Thymus (tissue), 11 donors: ENCODE measurements at regions not wholly inside any gene's neighbourhood (a gene's known extent, or its start where the extent isn't known, plus 50 kb on each side); places are given as distances from the start of the nearest gene placed in this dataset.
A peak's percentile ranks its signal among the peaks of the same experiment; 100 is the strongest.

ENCODE experiments used
- DNase-seq, 9 donors: peaks; one replicate each; pipeline ENCODE4 v3.0.0-alpha.2; 2013; ENCODE audit warnings: low spot score in 9 of 9, low read depth in 6 of 9, missing footprints in 1 of 9
- H3K27ac ChIP-seq, 2 donors: one replicate each; pipeline ENCODE4 v1.5.1; 2013; ENCODE audit warnings: control low read depth in 1 of 2, low read depth in 1 of 2, low read length in 1 of 2, mild to moderate bottlenecking in 1 of 2, moderate library complexity in 1 of 2
- H3K27me3 ChIP-seq, 2 donors: one replicate each; pipeline ENCODE4 v1.5.1; 2013; ENCODE audit warnings: low read length in 1 of 2; ENCODE audit not compliant: control insufficient read depth in 2 of 2, insufficient read depth in 1 of 2
- H3K36me3 ChIP-seq, 2 donors: one replicate each; pipeline ENCODE4 v1.5.1; 2013; ENCODE audit warnings: low read length in 1 of 2, mild to moderate bottlenecking in 1 of 2, moderate library complexity in 1 of 2; ENCODE audit not compliant: control insufficient read depth in 2 of 2, insufficient read depth in 2 of 2
- H3K4me1 ChIP-seq, 2 donors: one replicate each; pipeline ENCODE4 v1.5.1; 2013; ENCODE audit warnings: low read length in 2 of 2; ENCODE audit not compliant: control insufficient read depth in 2 of 2, insufficient read depth in 2 of 2
- H3K4me3 ChIP-seq, 2 donors: one replicate each; pipeline ENCODE4 v1.5.1; 2013; ENCODE audit warnings: low read length in 2 of 2, control low read depth in 1 of 2, mild to moderate bottlenecking in 1 of 2
- H3K9me3 ChIP-seq, 2 donors: one replicate each; pipeline ENCODE4 v1.5.1; 2013; ENCODE audit warnings: low read length in 1 of 2, mild to moderate bottlenecking in 1 of 2; ENCODE audit not compliant: control insufficient read depth in 2 of 2, insufficient read depth in 1 of 2
- WGBS: extraction: QIAGEN DNeasy Blood & Tissue Kit; methylation state at CpG from one replicate; pipeline ENCODE4 v1.1.7; 2013; 5-methylcytosine and 5-hydroxymethylcytosine counted together
- donor health status: healthy.

GRCh38 chr6:50102676-50103075 lies 52.9 kb upstream of the DEFB112 start:
- H3K4me3 ChIP-seq, result no peak overlapping the region
- H3K4me1 ChIP-seq, result no peaks in the 10 kb centered on the region
- no peak for DNase-seq
- H3K9me3 ChIP-seq, result no peaks in the 10 kb centered on the region
- no peak overlapping the region for H3K27ac ChIP-seq
- no peaks in the 10 kb centered on the region for H3K36me3 ChIP-seq
- no peaks in the 10 kb centered on the region for H3K27me3 ChIP-seq

GRCh38 chr6:50110587-50110986 lies 60.9 kb upstream of the DEFB112 start:
- H3K4me3 ChIP-seq, result no peak overlapping the region
- 94% methylated on average over 2 of the region's 2 CpGs for WGBS
- H3K27ac ChIP-seq, result no peak overlapping the region
- no peak for DNase-seq
- H3K27me3 ChIP-seq, result no peaks in the 10 kb centered on the region
- H3K36me3 ChIP-seq, result no peaks in the 10 kb centered on the region
- H3K9me3 ChIP-seq, result no peaks in the 10 kb centered on the region
- H3K4me1 ChIP-seq, result no peaks in the 10 kb centered on the region

GRCh38 chr6:50112981-50113857 lies 63.5 kb upstream of the DEFB112 start:
- no peaks in the 10 kb centered on the region for H3K36me3 ChIP-seq
- H3K27me3 ChIP-seq, result no peaks in the 10 kb centered on the region
- H3K4me3 ChIP-seq, result no peak overlapping the region
- WGBS, result 73% methylated on average over 8 of the region's 8 CpGs
- H3K9me3 ChIP-seq, result no peaks in the 10 kb centered on the region
- H3K27ac ChIP-seq, result no peak overlapping the region
- no peaks in the 10 kb centered on the region for H3K4me1 ChIP-seq
- DNase-seq, result no peak

- Histone ChIP-seq H3K27ac (no peak overlapping the region), H3K36me3 (no peaks in the 10 kb centered on the region), H3K9me3 (no peaks in the 10 kb centered on the region), H3K27me3 (no peaks in the 10 kb centered on the region), H3K4me3 (no peak overlapping the region), H3K4me1 (no peaks in the 10 kb centered on the region)
- DNase-seq, result no peak
- WGBS, result 87% methylated on average over 2 of the region's 2 CpGs
Measured at GRCh38 chr6:50116390-50116789, 66.7 kb upstream of the DEFB112 start.

GRCh38 chr6:50116797-50117542 lies 67.2 kb upstream of the DEFB112 start:
- 62% methylated on average over 4 of the region's 4 CpGs for WGBS
- Histone ChIP-seq H3K4me1 (no peaks in the 10 kb centered on the region), H3K27me3 (no peaks in the 10 kb centered on the region), H3K9me3 (no peaks in the 10 kb centered on the region), H3K36me3 (no peaks in the 10 kb centered on the region), H3K4me3 (no peak overlapping the region), H3K27ac (no peak overlapping the region)
- no peak for DNase-seq

GRCh38 chr6:50120300-50120699 lies 70.6 kb upstream of the DEFB112 start:
- H3K36me3 ChIP-seq, result no peaks in the 10 kb centered on the region
- H3K4me1 ChIP-seq, result no peaks in the 10 kb centered on the region
- no peaks in the 10 kb centered on the region for H3K9me3 ChIP-seq
- no peaks in the 10 kb centered on the region for H3K27me3 ChIP-seq
- DNase-seq, result no peak
- H3K27ac ChIP-seq, result no peak overlapping the region
- WGBS, result 83% methylated on average over 3 of the region's 3 CpGs
- no peak overlapping the region for H3K4me3 ChIP-seq

GRCh38 chr6:50123688-50124087 lies 74.0 kb upstream of the DEFB112 start:
- no peak for DNase-seq
- Histone ChIP-seq H3K27ac (no peak overlapping the region), H3K4me3 (no peak overlapping the region), H3K36me3 (no peaks in the 10 kb centered on the region), H3K27me3 (no peaks in the 10 kb centered on the region), H3K4me1 (no peaks in the 10 kb centered on the region), H3K9me3 (no peaks in the 10 kb centered on the region)

GRCh38 chr6:50124572-50124971 lies 74.8 kb upstream of the DEFB112 start:
- H3K9me3 ChIP-seq, result no peaks in the 10 kb centered on the region
- no peaks in the 10 kb centered on the region for H3K27me3 ChIP-seq
- 80% methylated on average over 2 of the region's 2 CpGs for WGBS
- no peak overlapping the region for H3K4me3 ChIP-seq
- no peaks in the 10 kb centered on the region for H3K4me1 ChIP-seq
- no peak for DNase-seq
- H3K36me3 ChIP-seq, result no peaks in the 10 kb centered on the region
- no peak overlapping the region for H3K27ac ChIP-seq

- Histone ChIP-seq H3K9me3 (no peaks in the 10 kb centered on the region), H3K4me1 (no peaks in the 10 kb centered on the region), H3K4me3 (no peak overlapping the region), H3K27ac (no peak overlapping the region), H3K36me3 (no peaks in the 10 kb centered on the region), H3K27me3 (no peaks in the 10 kb centered on the region)
- WGBS, result under 1% methylated on average over 2 of the region's 2 CpGs
- peak in 1 of 9 donors; percentile 2 for DNase-seq
Measured at GRCh38 chr6:50128420-50129005, 78.8 kb upstream of the DEFB112 start.
